HepG2 (cell line): ENCODE measurements at regions not wholly inside any gene's neighbourhood (a gene's known extent, or its start where the extent isn't known, plus 50 kb on each side); places are given as distances from the start of the nearest gene placed in this dataset.

Source experiments
- ATAC-seq: fragments of 200-7000 bp; cut with Tn5 transposase; 3 replicates; pipeline ENCODE4 v1.9.1; 2020; ENCODE audit warnings: mild to moderate bottlenecking, moderate library complexity
- BruUV-seq: library from RNA; stranded (reverse); fragments of 400-500 nt; replicated peaks from 2 replicates; lab custom pipeline; 2021; lab: Mats Ljungman, UMichigan
- CTCF ChIA-PET: fragments of 300-600 bp; formaldehyde crosslinking; extraction: SDS; loops from one replicate; lab custom pipeline; 2021; ENCODE audit warnings: low total read pairs, inconsistent platforms, low intra/inter-chr PET ratio; lab: Yijun Ruan, JAX
- POLR2A ChIA-PET: fragments of 350-600 bp; sonication (Branson Sonifier 250); formaldehyde crosslinking; loops from one replicate; lab custom pipeline; 2020; ENCODE audit warnings: antibody characterized with exemption, inconsistent platforms; lab: Yijun Ruan, JAX
- DNase-seq: peaks from one replicate; pipeline ENCODE4 v3.0.0-alpha.2; 2015; ENCODE audit warnings: low spot score
- FAIRE-seq: peaks from 3 replicates; lab custom pipeline; 2011; peaks lifted over from hg19 to GRCh38; lab: Jason Lieb, UNC
- H2AFZ ChIP-seq: one replicate; pipeline ENCODE4 v1.6.1; 2011; ENCODE audit warnings: low read length, inconsistent platforms
- H3K27ac ChIP-seq: fragments of 300-600 bp; 3 replicates; pipeline ENCODE4 v1.8.0; 2011; ENCODE audit warnings: mixed run types, mild to moderate bottlenecking, mixed read lengths, low read length, inconsistent platforms; ENCODE audit not compliant: insufficient read depth; ENCODE audit errors: extremely low read length
- H3K27me3 ChIP-seq, 2 experiments: fragments of 200-600 bp in 1 of 2; 2 replicates in 1 of 2; 3 replicates in 1 of 2; pipeline versions ENCODE4 v1.6.0 to v1.8.0; 2011; ENCODE audit warnings: low read length in 2 of 2, mild to moderate bottlenecking in 2 of 2, moderate library complexity in 2 of 2, inconsistent platforms in 1 of 2; ENCODE audit not compliant: insufficient read depth in 2 of 2, control insufficient read depth in 1 of 2
- H3K36me3 ChIP-seq, 2 experiments: fragments of 200-600 bp in 1 of 2; replicated peaks in 1 of 2; 2 replicates in 1 of 2; 3 replicates in 1 of 2; pipeline versions ENCODE4 v1.5.1 to v1.8.0; 2011; ENCODE audit warnings: low read length in 2 of 2, inconsistent platforms in 1 of 2; ENCODE audit not compliant: insufficient read depth in 2 of 2, control insufficient read depth in 1 of 2
- H3K4me1 ChIP-seq: 2 replicates; pipeline ENCODE4 v1.5.1; 2012; ENCODE audit warnings: low read length, inconsistent platforms; ENCODE audit not compliant: insufficient read depth
- H3K4me2 ChIP-seq: 2 replicates; pipeline ENCODE4 v1.6.0; 2011; ENCODE audit warnings: low read depth, low read length, inconsistent platforms
- H3K4me3 ChIP-seq, 3 experiments: fragments of 200-600 bp in 1 of 3; sonication (generic), shearing (Covaris generic) in 1 of 3; replicated peaks in 1 of 3; 2 replicates each; pipeline ENCODE4 v1.5.1; 2011 to 2016; ENCODE audit warnings: low read length in 3 of 3, inconsistent platforms in 2 of 3, low read depth in 2 of 3, mild to moderate bottlenecking in 2 of 3, control low read depth in 1 of 3, mixed read lengths in 1 of 3; ENCODE audit not compliant: insufficient read depth in 1 of 3
- H3K79me2 ChIP-seq: one replicate; pipeline ENCODE4 v1.6.1; 2011; ENCODE audit warnings: low read length, inconsistent platforms; ENCODE audit not compliant: insufficient read depth
- H3K9ac ChIP-seq: 2 replicates; pipeline ENCODE4 v1.6.0; 2011; ENCODE audit warnings: mild to moderate bottlenecking, low read depth, low read length, inconsistent platforms; ENCODE audit not compliant: insufficient read depth
- H3K9me3 ChIP-seq: 2 replicates; pipeline ENCODE4 v1.5.1; 2012; ENCODE audit warnings: mild to moderate bottlenecking, low read length
- H4K20me1 ChIP-seq: 2 replicates; pipeline ENCODE4 v1.6.0; 2011; ENCODE audit warnings: inconsistent platforms, mild to moderate bottlenecking, low read length, moderate library complexity; ENCODE audit not compliant: insufficient read depth
- BRD4 ChIP-seq: sonication (generic); formaldehyde crosslinking; IDR thresholded peaks from 2 replicates; pipeline ENCODE4 v1.4.0; 2020; ENCODE audit warnings: missing genetic modification reagents
- CEBPG ChIP-seq: IDR thresholded peaks from 2 replicates; pipeline ENCODE4 v1.6.1; 2016
- EP300 ChIP-seq, 3 experiments: sonication (generic) in 1 of 3; formaldehyde crosslinking in 1 of 3; IDR thresholded peaks; 2 replicates each; pipeline versions ENCODE4 v1.5.1 to v1.6.1; 2011 to 2020; ENCODE audit warnings: low read depth in 2 of 3, low read length in 2 of 3, borderline replicate concordance in 1 of 3, improper control_type of control experiment in 1 of 3, mild to moderate bottlenecking in 1 of 3, missing genetic modification reagents in 1 of 3, moderate library complexity in 1 of 3
- MATR3 ChIP-seq: sonication (generic); formaldehyde crosslinking; IDR thresholded peaks from 2 replicates; pipeline ENCODE4 v1.4.0; 2020; ENCODE audit warnings: missing genetic modification reagents
- MTA3 ChIP-seq: sonication (generic); formaldehyde crosslinking; IDR thresholded peaks from 2 replicates; pipeline ENCODE4 v1.4.0; 2020; ENCODE audit warnings: missing genetic modification reagents
- NCOA2 ChIP-seq: sonication (generic); formaldehyde crosslinking; IDR thresholded peaks from 2 replicates; pipeline ENCODE4 v1.8.0; 2022; ENCODE audit warnings: inconsistent platforms
- NFIC ChIP-seq: IDR thresholded peaks from 2 replicates; pipeline ENCODE4 v1.6.1; 2012; ENCODE audit warnings: mild to moderate bottlenecking, low read length, inconsistent platforms
- PCBP1 ChIP-seq: fragments of 200-400 bp; formaldehyde crosslinking; IDR thresholded peaks from 2 replicates; pipeline ENCODE4 v1.6.1; 2017; ENCODE audit warnings: mild to moderate bottlenecking, low read depth, low read length, borderline replicate concordance
- ZBTB42 ChIP-seq: sonication (generic); formaldehyde crosslinking; IDR thresholded peaks from 2 replicates; pipeline ENCODE4 v1.5.0; 2020; ENCODE audit warnings: mild to moderate bottlenecking, missing genetic modification reagents
- ZNF777 ChIP-seq: sonication (generic); formaldehyde crosslinking; IDR thresholded peaks from 2 replicates; pipeline ENCODE4 v1.4.0; 2020; ENCODE audit warnings: missing genetic modification reagents
- ZNF878 ChIP-seq: sonication (generic); formaldehyde crosslinking; IDR thresholded peaks from 2 replicates; pipeline ENCODE4 v1.8.1; 2023; ENCODE audit warnings: mild to moderate bottlenecking, missing genetic modification reagents, moderate library complexity
- ZSCAN31 ChIP-seq: sonication (generic); formaldehyde crosslinking; IDR thresholded peaks from 2 replicates; pipeline ENCODE4 v1.5.0; 2020; ENCODE audit warnings: low read depth, mild to moderate bottlenecking, missing genetic modification reagents
- WGBS: methylation state at CpG from one replicate; pipeline ENCODE4 v1.1.6; 2017; ENCODE audit warnings: low lambda C conversion rate; 5-methylcytosine and 5-hydroxymethylcytosine counted together
- in situ Hi-C: cut with HindIII; loops from 2 replicates; pipeline ENCODE4 v1.10.0; 2017; ENCODE audit warnings: low pct_unique_long_range_greater_than_20kb; ENCODE audit not compliant: extremely low pct_ligation_motif_present
- intact Hi-C: fragments of 100-400 bp; cut with micrococcal nuclease; formaldehyde crosslinking; loops from one replicate; pipeline ENCODE4 v1.10.0; 2022; ENCODE audit not compliant: unreplicated experiment
- TF ChIP-seq, protein P1 (sequence below): sonication (generic); formaldehyde crosslinking; IDR thresholded peaks from 2 replicates; pipeline ENCODE4 v1.9.0; 2021; ENCODE audit warnings: missing genetic modification reagents, borderline replicate concordance

DNA sequence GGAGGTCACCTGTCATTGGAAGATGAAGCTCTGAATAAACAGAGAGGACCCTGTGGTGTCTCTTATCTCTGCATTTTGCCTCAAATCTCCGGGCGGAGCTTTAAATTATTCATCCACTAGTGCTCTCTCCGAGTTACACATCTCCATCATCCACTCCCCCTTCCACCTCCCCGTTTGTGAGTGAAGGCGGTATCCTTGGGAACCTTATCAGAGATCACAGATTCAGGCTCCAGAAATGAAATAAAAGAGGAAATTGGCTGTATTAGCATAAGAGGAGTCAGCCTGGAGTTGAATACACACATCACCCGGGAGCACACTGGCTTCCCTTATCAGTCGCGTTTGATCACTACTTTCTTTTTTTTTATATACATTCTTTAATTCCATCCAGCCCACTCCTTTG, 1184.8 kb downstream of the GATA3 start:
- in situ Hi-C loops (no loop called here), intact Hi-C loops (no loop called here)

More for the DNA sequence above, 1184.8 kb downstream of the GATA3 start:
- H4K20me1 ChIP-seq, result no peaks in the 10 kb centered on the region
- ChIA-PET POLR2A (no interaction called here), CTCF (no interaction called here)
- no peak overlapping the region for H3K4me3 ChIP-seq
- H3K27me3 ChIP-seq, result no peaks in the 10 kb centered on the region; a peak in 1 of 5 replicates
- FAIRE-seq, result no peak
- H3K27ac ChIP-seq, result no peak overlapping the region
- 3% methylated on average over 8 of the region's 8 CpGs for WGBS
- ATAC-seq, result no peak
- no peaks in the 10 kb centered on the region for H3K79me2 ChIP-seq
- H3K4me1 ChIP-seq, result no peaks in the 10 kb centered on the region
- no peak for DNase-seq
- H3K36me3 ChIP-seq, result no peaks in the 10 kb centered on the region
- no peaks in the 10 kb centered on the region for H3K9me3 ChIP-seq
- H3K9ac ChIP-seq, result no peak overlapping the region
- H2AFZ ChIP-seq, result no peak overlapping the region
- TF ChIP-seq ZNF878 (CRISPR knock-in tag) (no peak), PCBP1 (no peak), CEBPG (no peak), ZNF777 (no peak), EP300 (IDR thresholded peaks at IDR 0.05; ENCODE audit: low read depth in 2 of 2, low read length in 2 of 2) (no peak), EP300 (CRISPR knock-in tag; IDR thresholded peaks at IDR 0.05; ENCODE audit: borderline replicate concordance) (no peak), MTA3 (no peak), NFIC (no peak), ZSCAN31 (CRISPR knock-in tag) (no peak), NCOA2 (no peak), ZBTB42 (CRISPR knock-in tag) (no peak), BRD4 (CRISPR knock-in tag) (no peak), MATR3 (CRISPR knock-in tag) (no peak)
- TF ChIP-seq, protein P1, sequence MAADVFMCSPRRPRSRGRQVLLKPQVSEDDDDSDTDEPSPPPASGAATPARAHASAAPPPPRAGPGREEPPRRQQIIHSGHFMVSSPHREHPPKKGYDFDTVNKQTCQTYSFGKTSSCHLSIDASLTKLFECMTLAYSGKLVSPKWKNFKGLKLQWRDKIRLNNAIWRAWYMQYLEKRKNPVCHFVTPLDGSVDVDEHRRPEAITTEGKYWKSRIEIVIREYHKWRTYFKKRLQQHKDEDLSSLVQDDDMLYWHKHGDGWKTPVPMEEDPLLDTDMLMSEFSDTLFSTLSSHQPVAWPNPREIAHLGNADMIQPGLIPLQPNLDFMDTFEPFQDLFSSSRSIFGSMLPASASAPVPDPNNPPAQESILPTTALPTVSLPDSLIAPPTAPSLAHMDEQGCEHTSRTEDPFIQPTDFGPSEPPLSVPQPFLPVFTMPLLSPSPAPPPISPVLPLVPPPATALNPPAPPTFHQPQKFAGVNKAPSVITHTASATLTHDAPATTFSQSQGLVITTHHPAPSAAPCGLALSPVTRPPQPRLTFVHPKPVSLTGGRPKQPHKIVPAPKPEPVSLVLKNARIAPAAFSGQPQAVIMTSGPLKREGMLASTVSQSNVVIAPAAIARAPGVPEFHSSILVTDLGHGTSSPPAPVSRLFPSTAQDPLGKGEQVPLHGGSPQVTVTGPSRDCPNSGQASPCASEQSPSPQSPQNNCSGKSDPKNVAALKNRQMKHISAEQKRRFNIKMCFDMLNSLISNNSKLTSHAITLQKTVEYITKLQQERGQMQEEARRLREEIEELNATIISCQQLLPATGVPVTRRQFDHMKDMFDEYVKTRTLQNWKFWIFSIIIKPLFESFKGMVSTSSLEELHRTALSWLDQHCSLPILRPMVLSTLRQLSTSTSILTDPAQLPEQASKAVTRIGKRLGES (CRISPR knock-in tag), result no peak
- no peak overlapping the region for H3K4me2 ChIP-seq
- BruUV-seq, result no TSS peak
